ENCODE measurements at regions not wholly inside any gene's neighbourhood (a gene's known extent, or its start where the extent isn't known, plus 50 kb on each side); places are given as distances from the start of the nearest gene placed in this dataset.

DNA sequence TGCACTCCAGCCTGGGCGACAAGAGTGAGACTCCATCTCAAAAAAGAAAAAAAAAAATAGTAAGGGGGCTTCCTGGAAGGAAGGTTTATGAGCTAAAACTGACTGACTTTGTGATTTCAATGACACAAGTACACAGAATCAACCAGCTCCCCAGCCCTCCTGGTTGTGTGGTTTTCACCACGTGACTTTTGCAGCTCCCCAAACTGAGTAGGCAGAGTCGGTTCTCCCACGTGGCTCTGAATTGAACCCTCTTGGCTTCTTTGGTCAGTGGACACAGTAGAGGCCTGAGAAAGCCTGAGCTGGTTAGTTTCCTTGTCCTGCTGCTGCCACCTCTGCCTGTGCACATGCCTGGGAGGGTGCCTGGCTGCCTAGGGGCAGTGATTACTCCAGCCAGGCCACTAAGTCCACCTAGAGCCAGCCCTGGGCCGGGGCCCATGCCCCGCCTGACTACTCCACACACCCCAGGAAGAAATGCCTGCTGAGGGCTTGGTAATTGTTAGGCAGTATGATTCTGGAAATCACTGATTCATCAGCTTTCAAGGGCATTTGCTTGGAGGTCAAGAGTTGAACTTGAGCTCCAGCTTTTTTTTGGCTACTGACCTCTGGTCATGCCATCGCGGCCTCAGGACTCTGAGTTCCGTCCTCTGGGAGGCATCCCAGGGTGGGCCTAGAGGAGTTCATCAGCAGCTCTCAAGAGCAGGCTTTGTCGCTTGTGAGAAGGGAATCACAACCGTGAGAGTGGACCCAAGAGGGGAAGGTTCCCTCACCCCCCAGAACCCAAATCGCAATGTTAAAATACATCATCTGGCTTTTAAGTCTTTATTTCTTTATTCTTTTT, 431.9 kb upstream of the HS6ST1 start:
- no peak overlapping the region for H3K4me3 Mint-ChIP-seq
- TF ChIP-seq, protein P1, sequence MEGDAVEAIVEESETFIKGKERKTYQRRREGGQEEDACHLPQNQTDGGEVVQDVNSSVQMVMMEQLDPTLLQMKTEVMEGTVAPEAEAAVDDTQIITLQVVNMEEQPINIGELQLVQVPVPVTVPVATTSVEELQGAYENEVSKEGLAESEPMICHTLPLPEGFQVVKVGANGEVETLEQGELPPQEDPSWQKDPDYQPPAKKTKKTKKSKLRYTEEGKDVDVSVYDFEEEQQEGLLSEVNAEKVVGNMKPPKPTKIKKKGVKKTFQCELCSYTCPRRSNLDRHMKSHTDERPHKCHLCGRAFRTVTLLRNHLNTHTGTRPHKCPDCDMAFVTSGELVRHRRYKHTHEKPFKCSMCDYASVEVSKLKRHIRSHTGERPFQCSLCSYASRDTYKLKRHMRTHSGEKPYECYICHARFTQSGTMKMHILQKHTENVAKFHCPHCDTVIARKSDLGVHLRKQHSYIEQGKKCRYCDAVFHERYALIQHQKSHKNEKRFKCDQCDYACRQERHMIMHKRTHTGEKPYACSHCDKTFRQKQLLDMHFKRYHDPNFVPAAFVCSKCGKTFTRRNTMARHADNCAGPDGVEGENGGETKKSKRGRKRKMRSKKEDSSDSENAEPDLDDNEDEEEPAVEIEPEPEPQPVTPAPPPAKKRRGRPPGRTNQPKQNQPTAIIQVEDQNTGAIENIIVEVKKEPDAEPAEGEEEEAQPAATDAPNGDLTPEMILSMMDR (IDR thresholded peaks at IDR 0.05; ENCODE audit: unreplicated experiment in 3 of 3) = no peak
- peaks cover 5% of the 10 kb centered on the region for H3K27me3 Mint-ChIP-seq (ENCODE audit: low read depth)
- no peak overlapping the region for H3K27ac Mint-ChIP-seq
- peaks cover 58% of the 10 kb centered on the region for H3K4me1 Mint-ChIP-seq
- no peaks in the 10 kb centered on the region for H3K36me3 Mint-ChIP-seq (ENCODE audit: low read depth)
- no peaks in the 10 kb centered on the region for H3K9me3 Mint-ChIP-seq

DNA sequence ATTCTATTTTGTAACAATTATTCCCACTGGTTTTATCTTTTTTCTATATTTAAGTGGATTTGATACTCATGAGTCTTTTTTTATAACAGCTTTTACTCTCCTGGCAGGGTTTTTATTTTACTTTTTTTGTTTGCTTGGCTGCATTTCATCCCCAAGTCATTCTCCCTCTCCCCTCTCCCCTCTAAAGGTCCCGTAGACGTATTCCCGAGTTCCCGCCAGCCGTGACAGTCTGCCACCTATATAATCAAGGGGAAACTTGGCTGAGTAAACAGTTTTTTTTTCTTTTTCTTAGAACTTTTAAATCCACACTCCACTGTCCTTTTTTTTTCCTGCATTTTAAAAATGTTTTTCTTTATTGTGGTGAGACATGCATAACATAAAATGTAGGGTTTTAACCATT, 433.1 kb upstream of the HS6ST1 start:
- Mint-ChIP-seq H3K27ac (peak overlapping the region; percentile 37 to 85 (median 46)), H3K4me1 (peaks cover 57% of the 10 kb centered on the region), H3K4me3 (no peak overlapping the region), H3K27me3 (ENCODE audit: low read depth) (peaks cover 9% of the 10 kb centered on the region), H3K36me3 (ENCODE audit: low read depth) (no peaks in the 10 kb centered on the region), H3K9me3 (peaks cover 2% of the 10 kb centered on the region)
- TF ChIP-seq, protein P1 (IDR thresholded peaks at IDR 0.05; ENCODE audit: unreplicated experiment in 3 of 3) = no peak

DNA sequence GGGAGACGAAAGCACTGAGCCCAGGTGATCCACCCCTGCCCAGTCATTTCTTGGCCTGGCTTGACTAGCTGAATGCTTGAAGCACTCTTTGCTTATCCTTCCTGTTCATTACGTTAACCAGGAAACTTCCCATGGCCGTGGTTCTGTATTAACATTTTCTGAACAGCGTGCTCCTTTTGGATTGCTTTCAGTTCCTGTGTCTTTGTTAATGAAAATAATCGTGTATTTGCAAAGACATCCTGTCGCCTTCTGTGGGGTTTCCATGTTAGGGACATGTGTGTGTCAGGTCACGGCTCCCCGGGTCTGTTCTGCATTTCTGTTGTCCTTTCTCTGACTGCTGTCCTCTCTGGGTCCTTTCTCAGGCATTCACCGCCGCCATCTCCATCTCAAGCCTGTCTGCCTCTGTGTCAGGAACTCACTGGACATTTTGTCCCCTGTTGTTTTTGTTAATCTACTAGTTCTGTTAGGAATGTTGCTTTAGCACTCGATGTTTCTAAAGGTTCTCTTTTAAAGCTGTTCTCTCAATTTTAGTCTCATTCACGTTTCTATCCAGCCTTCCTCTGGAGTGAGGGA, 434.1 kb upstream of the HS6ST1 start:
- Mint-ChIP-seq H3K9me3 (peaks cover 2% of the 10 kb centered on the region), H3K4me3 (no peak overlapping the region), H3K36me3 (ENCODE audit: low read depth) (no peaks in the 10 kb centered on the region), H3K4me1 (peaks cover 50% of the 10 kb centered on the region), H3K27me3 (ENCODE audit: low read depth) (peaks cover 9% of the 10 kb centered on the region), H3K27ac (peak overlapping the region; percentile 32 to 88 (median 41))
- TF ChIP-seq, protein P1 (IDR thresholded peaks at IDR 0.05; ENCODE audit: unreplicated experiment in 3 of 3) = no peak

DNA sequence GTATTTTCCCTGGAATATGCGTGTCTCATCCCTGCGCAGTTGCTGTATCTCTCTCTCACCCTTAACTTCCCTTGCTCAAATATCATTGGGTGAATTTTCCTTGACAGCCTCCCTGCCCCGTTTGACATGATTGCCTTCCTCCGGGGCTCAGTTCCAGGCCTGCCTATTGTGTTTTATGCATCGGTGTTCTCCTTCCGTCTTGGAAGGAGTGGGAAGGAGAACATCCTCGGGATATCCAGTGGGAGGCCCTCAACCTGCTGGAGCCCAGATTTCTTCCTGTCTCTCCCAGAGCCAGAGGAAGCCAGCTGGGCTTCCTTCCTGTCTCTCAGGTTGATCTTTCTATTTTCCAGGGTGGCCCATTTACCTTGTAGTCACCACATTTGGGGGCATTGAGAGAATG, 434.7 kb upstream of the HS6ST1 start:
- Mint-ChIP-seq H3K9me3 (peaks cover 2% of the 10 kb centered on the region), H3K36me3 (ENCODE audit: low read depth) (no peaks in the 10 kb centered on the region), H3K27me3 (ENCODE audit: low read depth) (peaks cover 9% of the 10 kb centered on the region), H3K27ac (peak overlapping the region; percentile 32 to 88 (median 41)), H3K4me1 (peaks cover 50% of the 10 kb centered on the region), H3K4me3 (no peak overlapping the region)
- TF ChIP-seq, protein P1 (IDR thresholded peaks at IDR 0.05; ENCODE audit: unreplicated experiment in 3 of 3) = no peak

DNA sequence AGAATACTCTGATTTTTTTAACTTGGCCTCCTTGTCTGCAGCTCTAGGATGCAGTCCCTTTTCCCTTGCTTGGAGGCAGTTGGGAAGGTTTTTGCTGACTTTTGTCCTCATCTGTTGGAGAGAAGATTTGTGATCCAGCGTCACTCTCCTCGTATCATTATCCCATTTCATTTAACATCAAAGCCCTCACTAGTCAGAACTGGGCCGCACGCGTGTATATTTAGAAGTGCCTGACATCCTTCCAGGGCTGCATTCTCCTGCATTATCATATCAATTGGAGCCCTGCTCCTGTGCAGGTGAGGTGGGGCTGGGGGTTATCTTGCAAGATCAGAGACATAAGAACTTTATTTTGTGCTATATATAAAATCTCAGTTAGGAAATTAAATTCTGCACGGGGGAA, 435.1 kb upstream of the HS6ST1 start:
- H3K27me3 Mint-ChIP-seq (ENCODE audit: low read depth) = peaks cover 9% of the 10 kb centered on the region

More for the DNA sequence above, 435.1 kb upstream of the HS6ST1 start:
- H3K36me3 Mint-ChIP-seq (ENCODE audit: low read depth) = no peaks in the 10 kb centered on the region
- no peak overlapping the region for H3K4me3 Mint-ChIP-seq
- H3K9me3 Mint-ChIP-seq = peaks cover 2% of the 10 kb centered on the region
- H3K27ac Mint-ChIP-seq = peak overlapping the region; percentile 34 to 41 (median 40)
- TF ChIP-seq, protein P1 (IDR thresholded peaks at IDR 0.05; ENCODE audit: unreplicated experiment in 3 of 3) = no peak
- peaks cover 50% of the 10 kb centered on the region for H3K4me1 Mint-ChIP-seq

All from nephron (organoid).